ENCODE measurements at regions not wholly inside any gene's neighbourhood (a gene's known extent, or its start where the extent isn't known, plus 50 kb on each side); places are given as distances from the start of the nearest gene placed in this dataset.

GRCh38 chr10:109191823-109192222 lies 731.5 kb downstream of the XPNPEP1 start:
- TF ChIP-seq POLR2A (IDR thresholded peaks at IDR 0.05; ENCODE audit: low read depth, low read length) (no peak), RCOR1 (IDR thresholded peaks at IDR 0.05; ENCODE audit: insufficient replicate concordance, low read length) (no peak), RAD21 (IDR thresholded peaks at IDR 0.05; ENCODE audit: low read length) (no peak), MXI1 (IDR thresholded peaks at IDR 0.05; ENCODE audit: borderline replicate concordance, low read depth, low read length) (no peak), ELK1 (IDR thresholded peaks at IDR 0.05; ENCODE audit: borderline replicate concordance, low read depth, low read length) (no peak), MAZ (IDR thresholded peaks at IDR 0.05; ENCODE audit: borderline replicate concordance, low read depth, low read length) (no peak), CEBPB (IDR thresholded peaks at IDR 0.05; ENCODE audit: low read depth, low read length) (no peak), CHD1 (IDR thresholded peaks at IDR 0.05; ENCODE audit: low read depth, low read length) (no peak), BHLHE40 (IDR thresholded peaks at IDR 0.05; ENCODE audit: low read depth, low read length) (no peak), RFX5 (IDR thresholded peaks at IDR 0.05; ENCODE audit: low read depth, low read length) (no peak), FOS (IDR thresholded peaks at IDR 0.05; ENCODE audit: low read depth, low read length) (no peak), MAFK (IDR thresholded peaks at IDR 0.05; ENCODE audit: low read depth, low read length) (no peak)
- TF ChIP-seq, protein P1, sequence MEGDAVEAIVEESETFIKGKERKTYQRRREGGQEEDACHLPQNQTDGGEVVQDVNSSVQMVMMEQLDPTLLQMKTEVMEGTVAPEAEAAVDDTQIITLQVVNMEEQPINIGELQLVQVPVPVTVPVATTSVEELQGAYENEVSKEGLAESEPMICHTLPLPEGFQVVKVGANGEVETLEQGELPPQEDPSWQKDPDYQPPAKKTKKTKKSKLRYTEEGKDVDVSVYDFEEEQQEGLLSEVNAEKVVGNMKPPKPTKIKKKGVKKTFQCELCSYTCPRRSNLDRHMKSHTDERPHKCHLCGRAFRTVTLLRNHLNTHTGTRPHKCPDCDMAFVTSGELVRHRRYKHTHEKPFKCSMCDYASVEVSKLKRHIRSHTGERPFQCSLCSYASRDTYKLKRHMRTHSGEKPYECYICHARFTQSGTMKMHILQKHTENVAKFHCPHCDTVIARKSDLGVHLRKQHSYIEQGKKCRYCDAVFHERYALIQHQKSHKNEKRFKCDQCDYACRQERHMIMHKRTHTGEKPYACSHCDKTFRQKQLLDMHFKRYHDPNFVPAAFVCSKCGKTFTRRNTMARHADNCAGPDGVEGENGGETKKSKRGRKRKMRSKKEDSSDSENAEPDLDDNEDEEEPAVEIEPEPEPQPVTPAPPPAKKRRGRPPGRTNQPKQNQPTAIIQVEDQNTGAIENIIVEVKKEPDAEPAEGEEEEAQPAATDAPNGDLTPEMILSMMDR (conservative IDR thresholded peaks at IDR 0.05; ENCODE audit: low read depth, low read length) = no peak
- TF ChIP-seq, protein P2, sequence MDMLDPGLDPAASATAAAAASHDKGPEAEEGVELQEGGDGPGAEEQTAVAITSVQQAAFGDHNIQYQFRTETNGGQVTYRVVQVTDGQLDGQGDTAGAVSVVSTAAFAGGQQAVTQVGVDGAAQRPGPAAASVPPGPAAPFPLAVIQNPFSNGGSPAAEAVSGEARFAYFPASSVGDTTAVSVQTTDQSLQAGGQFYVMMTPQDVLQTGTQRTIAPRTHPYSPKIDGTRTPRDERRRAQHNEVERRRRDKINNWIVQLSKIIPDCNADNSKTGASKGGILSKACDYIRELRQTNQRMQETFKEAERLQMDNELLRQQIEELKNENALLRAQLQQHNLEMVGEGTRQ (IDR thresholded peaks at IDR 0.05; ENCODE audit: low read depth, low read length) = no peak

Measured in IMR-90 (cell line).